Inflammatory macrophage treated with lipopolysaccharide for 1 hour (primary cell): ENCODE measurements at regions not wholly inside any gene's neighbourhood (a gene's known extent, or its start where the extent isn't known, plus 50 kb on each side); places are given as distances from the start of the nearest gene placed in this dataset.
"Not testable (repeated sequence)": the region's sequence is repeated elsewhere in the genome, so short reads cannot be mapped to it uniquely, and the experiment has no call there.

Source experiments
- DNase-seq, 2 donors: peaks; one replicate each; pipeline ENCODE4 v3.0.0-alpha.2; 2020 to 2022

DNA sequence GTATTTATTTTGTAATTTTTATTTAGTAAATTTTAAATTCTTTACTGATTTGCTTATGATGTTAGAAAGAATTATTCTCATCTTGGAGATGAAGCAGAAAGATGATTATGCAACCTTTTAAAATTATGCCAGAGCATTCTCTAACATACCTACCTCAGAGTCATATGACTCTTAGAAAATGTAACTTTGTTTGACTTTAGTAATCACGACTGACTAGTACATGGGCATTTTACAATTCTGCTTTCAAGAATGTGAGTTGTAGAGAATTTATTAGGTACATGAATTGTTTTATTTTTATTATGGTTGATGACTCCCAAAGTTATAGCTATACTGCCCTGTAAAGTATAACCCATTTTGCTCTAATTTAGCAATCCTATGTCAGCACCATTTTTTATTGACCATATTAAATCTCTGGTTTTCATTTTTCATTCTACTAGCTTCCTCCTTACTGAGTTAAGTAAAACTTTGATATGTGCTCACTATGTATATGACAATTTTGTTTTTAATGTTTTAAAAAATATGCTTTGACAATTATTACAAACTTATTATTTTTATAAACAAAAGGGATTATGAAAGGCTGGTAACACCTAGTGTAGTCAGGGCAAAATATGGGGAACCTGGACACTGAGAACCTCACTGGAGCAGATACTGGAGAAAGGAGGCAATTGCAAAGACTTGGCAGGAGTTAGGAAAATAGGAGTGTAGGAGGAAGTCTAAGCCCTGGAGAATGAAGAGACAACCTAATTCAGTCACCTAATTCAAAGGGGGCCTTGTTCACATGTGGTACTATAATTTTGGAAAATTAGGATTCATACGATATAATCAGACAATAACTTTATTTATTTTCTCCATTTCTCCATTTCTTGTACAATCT, 249.7 kb upstream of the DAB2 start:
- DNase-seq, result no peak

DNA sequence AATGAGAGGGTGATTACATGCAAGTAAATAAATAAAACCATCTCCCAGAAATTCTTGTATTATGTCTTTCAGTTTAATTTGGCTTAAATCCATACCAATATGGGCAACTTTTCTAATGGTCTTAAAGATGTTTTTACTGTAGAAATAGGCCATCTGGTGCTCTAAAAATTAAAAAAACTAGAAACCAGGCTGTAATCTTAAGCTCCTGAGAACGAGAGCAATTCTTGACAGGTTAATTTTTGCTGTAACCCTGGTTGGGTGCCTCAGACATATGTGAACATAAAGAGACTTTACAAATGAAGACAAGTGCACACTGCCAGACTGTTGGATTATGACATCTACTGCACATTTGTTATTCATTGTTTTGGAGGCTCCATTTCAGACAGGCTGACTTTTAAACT, 246.8 kb upstream of the DAB2 start:
- no peak for DNase-seq

DNA sequence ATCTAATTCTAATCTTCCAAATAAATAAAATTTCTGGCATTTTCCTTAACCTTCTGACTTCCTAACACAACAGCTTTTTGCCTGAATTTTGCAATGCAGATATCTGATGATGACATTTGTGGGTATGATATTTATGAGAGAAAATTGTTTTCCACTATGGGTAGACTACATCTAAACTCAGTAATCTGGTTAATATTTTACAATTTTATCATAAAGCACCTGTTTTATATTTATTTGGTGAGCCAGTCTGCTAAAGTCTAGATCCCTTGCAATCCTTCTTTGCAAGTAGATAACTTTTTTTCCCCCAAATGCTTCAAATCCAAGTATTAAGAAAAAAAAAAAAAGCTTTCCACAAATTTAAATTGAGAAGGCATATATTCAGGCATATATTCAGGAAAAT, 246.2 kb upstream of the DAB2 start:
- no peak for DNase-seq

DNA sequence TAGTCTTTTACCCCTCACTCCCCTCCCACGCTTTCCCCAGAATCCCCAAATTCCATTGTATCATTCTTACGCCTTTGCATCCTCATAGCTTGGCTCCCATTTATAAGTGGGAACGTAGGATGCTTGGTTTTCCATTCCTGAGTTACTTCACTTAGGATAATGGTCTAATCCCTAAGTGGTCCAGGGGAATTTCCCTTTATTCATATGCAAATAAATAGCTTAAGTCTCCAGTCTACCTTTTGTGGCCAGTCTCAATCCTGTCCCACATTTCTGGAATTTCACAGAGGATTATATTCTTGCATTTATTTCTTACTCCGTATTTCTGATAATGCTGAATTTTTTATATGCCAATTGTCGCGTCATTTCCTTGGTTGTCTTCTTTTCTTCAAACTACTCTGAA, 245.6 kb upstream of the DAB2 start:
- DNase-seq, result no peak

DNA sequence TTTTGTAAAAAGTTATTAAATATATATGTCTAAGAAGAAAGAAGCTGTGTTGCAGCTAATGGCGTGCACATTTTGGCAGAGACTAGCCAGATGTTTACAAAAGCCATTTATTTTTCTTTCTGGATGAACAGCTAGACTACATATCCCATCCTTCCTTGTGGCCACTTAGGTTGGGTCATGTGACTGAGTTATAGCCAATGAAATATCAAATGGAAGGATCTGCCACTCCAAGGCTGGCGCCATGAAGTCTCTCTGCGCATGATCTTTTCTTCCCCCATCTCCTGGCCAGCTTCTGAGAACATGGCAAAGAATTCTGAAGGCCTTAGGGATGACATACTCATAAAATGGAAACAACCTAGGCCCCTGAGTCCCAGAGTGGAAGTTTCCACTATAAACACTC, 244.2 kb upstream of the DAB2 start:
- no peak for DNase-seq

DNA sequence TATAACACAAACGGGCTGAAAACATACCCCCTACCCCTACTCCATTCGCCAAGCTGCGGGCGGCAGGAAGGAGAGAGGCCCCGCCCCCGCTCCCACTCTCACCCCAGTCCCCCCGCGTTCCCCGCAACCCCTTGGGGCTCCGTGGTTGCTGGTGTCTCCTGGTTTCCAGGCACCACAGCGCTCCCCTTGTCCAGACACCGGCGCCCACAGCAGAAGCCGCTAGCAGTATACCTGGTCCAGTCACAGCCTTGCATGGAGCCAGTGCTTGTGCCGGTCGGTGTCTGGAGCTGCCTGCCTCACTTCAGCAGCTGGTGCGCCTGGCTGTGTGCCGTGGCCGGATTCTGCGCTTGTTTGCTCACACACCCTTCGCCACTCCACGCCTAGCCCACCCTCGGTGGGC, 240.5 kb upstream of the DAB2 start:
- DNase-seq, result no peak

DNA sequence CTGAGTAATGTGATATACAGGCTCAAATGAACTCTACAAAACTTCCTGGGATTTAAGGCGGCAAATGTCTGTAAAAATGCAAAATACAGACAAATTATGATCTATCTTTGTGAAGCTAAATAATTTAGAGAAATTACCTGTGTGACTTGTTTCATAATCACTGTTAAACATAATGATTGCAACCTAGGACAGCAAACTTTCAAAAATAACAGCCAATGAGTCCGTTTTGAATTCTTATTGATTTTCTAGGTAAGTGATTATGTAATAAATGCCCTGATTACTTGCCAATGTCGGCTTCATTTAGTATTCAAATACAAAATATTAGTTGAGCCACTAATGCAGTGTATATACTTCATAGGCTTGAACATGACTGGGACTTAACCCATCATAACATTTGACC, 238.2 kb upstream of the DAB2 start:
- no peak for DNase-seq

DNA sequence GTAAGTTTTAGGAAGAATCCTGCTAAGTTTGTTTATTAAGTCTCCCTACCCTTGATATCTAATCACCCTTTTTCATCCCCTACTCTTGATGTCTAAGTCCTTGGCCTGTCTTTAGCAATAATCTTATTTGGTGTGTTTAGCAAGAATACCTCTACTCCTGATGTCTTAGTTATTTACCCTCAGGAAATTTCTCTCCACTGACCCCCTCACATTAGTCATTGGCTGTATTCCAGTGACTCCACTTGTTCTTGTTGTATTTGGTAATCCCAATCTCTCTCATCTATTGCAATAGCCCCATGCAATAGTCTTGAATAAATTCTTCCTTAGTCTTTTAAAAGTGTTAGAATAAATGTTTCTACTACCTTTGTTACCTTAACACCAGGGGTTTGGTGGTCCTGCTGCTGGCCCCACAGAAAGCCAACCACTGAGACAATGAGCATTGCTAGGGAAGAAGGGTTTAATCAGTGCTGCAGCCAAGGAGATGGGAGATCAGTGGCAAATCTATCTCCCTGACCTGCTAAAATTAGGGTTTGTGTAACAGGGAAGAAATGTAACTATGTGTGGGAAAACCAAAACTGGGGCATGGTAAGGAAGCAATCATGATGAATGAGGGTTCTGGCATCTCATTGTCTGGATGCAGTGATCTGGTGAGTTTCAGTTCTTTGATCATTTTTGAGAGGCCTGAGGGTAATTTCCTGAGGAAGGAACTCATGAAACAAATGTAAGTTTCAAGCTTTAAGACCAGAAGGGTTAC, 236.4 kb upstream of the DAB2 start:
- DNase-seq, result peak in 1 of 2 donors; percentile 3

DNA sequence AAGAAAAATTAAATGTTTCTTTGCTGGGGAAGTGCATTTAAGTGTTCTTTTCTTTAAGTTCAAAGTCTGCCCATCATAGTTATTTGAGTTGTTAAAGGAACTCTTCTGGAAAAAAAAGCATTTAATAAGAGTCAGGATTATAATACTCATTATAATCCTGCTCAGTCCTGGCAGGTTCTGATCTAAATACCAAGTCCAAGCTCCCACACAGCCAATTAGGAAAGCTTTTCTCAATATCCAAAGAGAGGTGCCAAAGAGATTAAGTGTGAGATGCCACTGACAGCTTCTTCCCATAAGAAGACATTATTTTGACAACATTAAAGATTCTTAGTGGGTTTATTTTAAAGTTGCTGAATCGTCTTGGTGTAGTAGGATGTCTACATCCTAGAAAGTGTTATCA, 235.2 kb upstream of the DAB2 start:
- DNase-seq, result no peak

DNA sequence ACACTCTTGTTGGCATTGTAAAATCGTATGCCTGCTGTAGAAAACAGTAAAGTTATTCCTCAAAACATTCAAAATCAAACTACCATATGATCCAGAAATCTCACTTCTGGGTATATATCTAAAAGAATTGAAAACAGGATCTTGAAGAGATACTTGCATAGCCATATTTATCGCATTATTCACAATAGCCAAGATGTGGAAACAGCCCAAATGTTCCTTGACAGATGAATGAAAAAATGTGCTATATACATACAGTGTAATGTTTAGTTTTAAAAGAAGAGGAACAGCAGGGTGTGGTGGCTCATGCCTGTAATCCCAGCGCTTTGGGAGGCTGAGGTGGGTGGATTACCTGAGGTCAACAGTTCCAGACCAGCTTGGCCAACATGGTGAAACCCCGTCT, 234.1 kb upstream of the DAB2 start:
- DNase-seq, result no peak

DNA sequence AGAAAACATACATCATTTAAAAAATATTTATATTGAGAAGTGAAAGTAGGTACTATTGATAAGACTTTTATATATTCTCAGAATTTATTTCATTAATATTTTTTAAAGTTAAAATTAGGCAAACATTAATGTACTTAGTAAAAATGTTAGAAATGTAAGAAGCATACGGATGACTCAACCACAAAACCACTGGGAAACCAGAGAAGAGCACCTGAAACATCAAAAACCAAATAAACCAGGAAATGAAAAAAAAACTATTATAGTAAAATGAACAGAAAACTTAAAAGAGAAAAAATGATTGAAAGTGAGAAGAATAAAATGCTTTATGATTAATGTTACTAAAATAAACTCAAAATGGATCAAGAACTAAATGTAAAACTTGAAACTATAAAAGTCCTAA, 233.2 kb upstream of the DAB2 start:
- DNase-seq, result no peak

DNA sequence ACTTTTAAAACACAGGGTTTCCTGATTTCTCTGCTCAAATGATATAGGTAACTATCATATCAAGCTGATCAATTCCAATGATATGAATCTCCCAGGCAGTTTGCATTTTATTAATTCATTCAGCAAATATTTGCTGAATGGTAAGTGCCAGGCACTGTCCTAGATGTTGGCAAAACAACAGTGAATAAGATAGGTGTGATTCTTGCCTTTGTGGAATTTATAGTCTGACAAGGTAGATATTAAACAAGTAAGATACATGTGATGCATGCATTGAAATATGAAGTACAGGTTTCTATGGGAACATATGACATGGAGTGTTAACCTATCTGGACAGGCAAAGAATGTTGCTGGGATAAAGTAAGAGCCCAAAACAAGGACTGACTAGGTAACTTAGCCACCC, 231.8 kb upstream of the DAB2 start:
- DNase-seq, result no peak

DNA sequence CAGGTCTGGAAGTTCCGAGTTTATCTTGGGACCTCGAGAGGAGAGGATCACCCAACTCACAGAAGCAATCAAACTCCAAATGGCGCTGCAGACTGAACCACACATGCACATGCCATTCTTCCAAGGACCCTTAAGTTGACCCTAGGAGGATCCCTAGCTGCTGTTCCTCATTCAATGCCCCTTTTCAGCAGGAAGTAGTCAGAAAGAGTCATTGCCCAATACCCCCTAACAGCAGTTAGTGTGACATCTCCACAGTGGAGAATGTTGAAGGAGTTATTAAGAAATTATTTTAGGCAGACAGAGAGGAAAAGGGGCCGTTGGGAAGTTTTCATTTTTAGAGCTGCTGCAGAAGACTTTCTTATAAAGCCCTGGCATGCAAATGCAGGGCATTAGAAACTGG, 229.9 kb upstream of the DAB2 start:
- DNase-seq, result peak; percentile 2 to 14

DNA sequence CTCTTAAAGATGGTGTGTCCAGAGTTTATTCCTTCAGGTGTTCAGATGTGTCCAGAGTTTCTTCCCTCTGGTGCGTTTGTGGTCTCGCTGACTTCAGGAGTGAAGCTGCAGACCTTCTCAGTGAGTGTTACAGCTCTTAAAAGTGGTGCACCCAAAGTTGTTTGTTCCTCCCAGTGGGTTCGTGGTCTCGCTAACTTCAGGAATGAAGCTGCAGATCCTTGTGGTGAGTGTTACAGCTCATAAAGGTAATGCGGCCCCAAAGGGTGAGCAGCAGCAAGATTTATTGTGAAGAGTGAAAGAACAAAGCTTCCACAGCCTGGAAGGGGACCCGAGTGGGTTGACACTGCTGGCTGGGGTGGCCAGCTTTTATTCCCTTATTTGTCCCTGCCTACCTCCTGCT, 227.7 kb upstream of the DAB2 start:
- DNase-seq, result not testable (repeated sequence)

DNA sequence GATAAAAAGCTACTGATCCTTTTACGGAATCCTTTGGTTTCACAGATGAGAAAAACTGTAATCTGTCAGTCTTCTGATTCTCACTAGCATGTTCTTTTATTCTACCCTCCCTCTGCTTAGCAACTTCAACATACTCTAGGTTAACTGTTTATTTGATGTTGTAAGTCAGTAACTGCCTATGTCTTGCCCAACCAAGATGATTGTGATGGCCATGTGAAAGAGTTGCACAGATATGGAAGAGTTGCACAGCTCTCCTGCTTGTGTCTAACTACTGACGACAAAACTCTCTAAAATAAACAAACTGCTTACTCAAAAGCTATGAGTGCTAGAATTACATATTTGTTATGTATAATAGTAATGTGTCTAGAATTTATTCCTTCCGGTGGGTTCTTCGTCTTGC, 227.3 kb upstream of the DAB2 start:
- no peak for DNase-seq

DNA sequence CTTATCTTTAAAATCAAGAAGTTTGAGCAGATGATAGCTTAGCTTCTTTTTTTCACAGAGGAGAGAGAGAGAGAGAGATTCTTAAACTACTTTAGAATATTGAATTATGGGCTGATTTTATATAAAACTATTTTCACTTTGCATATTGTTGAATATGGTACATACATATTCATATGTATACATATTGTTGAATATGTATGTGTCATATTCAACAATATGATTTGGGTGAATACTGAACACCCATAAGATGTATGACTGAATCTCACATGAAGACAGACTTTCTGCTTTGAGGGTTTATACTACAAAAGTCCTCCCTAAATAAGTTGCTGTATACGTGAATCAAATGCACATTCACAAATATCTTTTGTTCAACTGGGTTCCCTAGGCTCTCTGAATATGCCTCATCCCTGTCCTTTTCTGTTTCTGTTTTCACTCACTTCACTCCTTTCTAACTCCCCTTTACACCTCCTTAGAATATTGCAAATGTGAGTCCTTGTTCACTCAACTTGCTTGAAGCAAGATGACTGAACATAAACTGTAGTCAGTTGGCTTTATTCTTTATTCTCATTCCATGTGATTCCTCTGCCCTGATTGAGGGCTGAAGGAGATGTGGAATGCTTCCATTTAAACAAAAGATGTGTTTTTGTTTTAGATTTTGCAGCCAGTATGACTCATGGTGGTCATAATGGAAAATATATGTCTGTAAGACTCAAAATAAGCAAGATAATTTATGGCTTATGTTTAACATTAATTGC, 225.4 kb upstream of the DAB2 start:
- no peak for DNase-seq

DNA sequence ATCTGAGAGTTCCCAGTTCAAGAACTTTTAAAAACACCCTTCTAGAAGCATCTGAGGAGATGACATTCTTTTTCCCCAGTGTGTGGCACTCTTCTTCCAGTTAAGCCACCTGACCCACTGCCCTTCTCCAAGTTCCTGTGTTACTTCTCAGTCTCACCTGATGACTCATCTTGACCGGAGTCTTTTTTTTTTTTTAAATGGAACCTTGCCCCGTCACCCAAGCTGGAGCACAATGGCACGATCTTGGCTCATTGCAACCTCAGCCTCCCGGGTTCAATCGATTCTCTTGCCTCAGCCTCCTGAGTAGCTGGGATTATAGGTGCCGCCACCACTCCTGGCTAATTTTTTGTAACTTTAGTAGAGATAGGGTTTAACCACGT, 224.1 kb upstream of the DAB2 start:
- no peak for DNase-seq

DNA sequence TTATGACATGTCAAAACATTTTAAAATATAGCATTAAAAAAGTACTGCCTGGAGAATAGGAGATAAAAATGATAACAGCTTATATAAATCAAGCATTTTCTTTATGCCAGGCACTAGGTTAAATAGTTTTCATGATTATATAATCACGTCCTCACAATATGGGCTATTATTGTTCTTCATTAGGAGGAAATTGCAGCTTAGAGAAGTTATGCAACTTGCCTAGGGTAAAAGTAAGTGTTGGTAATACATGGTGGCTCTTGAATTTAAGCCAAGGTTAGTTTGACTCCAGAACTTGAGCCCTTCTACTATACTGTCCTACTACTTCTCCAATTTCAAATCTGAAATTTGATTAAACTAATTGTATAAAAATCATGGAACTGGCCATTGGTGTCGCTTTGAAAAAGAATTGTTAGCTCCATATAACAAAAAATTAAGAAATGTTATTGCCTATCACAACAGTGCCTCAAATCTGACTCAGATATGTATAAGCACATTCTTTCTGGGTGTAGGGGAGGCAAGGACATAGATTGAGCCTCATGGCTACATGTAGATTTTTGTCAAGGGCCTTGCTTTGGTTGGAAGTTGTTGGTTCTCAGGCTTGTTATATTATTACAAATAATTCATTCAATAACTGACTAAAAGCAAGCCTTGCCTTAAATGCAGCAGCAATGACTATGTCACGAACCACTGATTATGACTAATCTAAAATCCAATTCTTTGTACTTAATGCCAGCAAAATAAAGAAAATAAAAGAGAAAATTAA, 223.5 kb upstream of the DAB2 start:
- DNase-seq, result no peak

DNA sequence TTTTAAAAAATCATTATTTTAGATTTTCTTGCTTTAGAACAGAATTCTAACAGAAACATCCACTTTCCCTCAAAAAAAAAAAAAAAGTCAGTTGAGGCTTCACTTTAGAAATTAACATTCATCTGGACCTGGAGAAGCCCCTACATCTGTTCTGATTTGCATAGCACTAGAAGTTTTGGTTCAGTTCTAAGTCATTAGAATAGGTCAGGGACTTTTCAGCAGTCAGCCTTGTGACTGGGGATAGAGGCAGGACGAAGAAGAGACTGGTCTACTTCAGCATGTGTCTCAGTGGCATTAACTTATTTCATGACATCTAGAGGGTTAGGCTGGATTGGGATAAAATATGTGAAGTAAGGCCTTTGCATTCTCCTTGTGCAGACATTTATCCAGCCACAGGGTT, 215.8 kb upstream of the DAB2 start:
- no peak for DNase-seq

DNA sequence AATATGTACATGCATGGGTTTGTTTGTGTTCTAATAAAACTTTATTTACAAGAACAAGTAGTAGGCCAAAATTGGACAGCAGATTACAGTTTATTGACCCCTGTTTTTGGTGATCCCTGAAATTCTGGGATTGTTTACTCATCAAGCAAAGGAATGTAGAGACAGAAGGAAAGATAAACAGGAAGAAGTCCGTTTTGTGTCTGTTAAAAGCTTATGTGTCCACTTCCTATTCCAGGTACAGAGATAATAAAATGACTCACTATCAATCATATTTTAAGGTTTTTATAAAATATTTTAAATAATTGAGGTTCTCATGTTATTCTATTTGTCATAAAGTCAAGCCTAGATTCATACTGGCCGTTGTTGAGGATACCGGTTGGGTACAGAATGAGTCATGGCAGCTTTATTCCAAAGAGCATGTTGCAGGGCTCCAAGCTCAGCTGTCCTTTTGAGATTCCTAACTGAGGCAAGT, 214.9 kb upstream of the DAB2 start:
- no peak for DNase-seq

DNA sequence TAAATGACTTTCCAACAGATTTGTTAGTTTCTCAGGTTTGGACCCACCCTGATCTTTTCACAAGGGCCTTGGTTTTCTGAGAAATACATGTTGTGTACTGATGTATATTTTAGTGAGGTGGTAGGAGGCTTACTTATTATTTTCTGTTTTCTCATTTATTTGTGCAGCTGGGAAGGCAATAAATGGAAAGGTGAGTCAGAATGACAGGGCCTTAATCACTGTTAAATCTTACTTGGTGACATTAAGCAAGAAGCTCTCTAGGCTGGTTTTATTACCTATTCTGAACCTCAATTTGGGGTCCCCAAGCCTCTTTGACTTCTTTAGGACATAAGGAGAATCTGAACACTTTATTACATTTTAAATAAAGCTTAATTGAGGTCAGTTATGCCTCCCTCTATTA, 214.0 kb upstream of the DAB2 start:
- DNase-seq, result no peak

DNA sequence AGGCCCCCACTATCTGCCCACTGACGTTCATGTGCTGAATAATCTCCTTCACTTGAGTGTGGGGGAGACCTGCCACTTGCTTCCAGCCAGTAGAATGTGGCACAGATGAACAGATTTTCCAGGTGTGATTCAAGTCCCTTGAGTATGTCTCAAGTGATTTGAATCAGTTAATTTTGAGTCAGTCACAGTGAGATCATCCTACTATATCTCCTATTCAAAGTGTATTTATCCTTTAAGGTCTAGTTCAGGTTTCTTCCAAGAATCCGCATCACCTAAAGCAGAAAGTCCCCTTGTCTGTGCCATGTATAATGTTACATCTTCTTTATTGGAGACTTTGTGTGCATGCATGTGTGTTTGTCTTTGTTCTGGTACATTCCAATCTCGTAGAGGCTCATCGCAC, 208.3 kb upstream of the DAB2 start:
- no peak for DNase-seq

DNA sequence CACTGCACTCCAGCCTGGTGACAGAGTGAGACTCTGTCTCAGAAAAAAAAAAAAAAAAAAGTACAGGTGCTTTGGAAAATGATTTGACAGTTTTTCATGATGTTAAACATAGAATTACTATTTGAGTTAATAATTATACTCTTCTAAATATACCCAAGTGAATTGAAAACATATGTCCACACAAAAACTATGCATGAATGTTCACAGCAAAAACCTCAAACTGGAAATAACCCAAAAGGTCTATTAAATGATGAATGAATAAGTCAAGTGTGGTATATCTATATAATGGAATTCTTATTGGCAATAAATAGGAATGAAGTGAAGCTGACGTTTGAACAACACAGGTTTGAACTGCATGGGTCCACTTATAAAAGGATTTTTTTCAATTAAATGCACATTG, 207.2 kb upstream of the DAB2 start:
- DNase-seq, result no peak
